GM12878 (cell line): ENCODE measurements at regions not wholly inside any gene's neighbourhood (a gene's known extent, or its start where the extent isn't known, plus 50 kb on each side); places are given as distances from the start of the nearest gene placed in this dataset.
A peak's percentile ranks its signal among the peaks of the same experiment; 100 is the strongest.

Source experiments
- ATAC-seq: fragments of 200-7000 bp; cut with Tn5 transposase; 3 replicates; pipeline ENCODE4 v1.9.1; 2020; ENCODE audit warnings: mild to moderate bottlenecking, moderate library complexity
- BruUV-seq: library from RNA; stranded (reverse); fragments of 400-500 nt; replicated peaks from 2 replicates; lab custom pipeline; 2021; lab: Mats Ljungman, UMichigan
- CTCF ChIA-PET: fragments of 300-600 bp; sonication (Branson Sonifier 250); formaldehyde crosslinking; extraction: SDS; loops from one replicate; lab custom pipeline; 2021; ENCODE audit warnings: inconsistent platforms; lab: Yijun Ruan, JAX
- POLR2A ChIA-PET: fragments of 350-600 bp; formaldehyde crosslinking; extraction: SDS; loops from one replicate; lab custom pipeline; 2021; ENCODE audit warnings: inconsistent platforms; lab: Charles Lee
- RAD21 ChIA-PET: fragments of 300-600 bp; sonication (Branson Sonifier 250); formaldehyde crosslinking; loops from one replicate; lab custom pipeline; 2023; ENCODE audit warnings: antibody characterized with exemption; ENCODE audit not compliant: unreplicated experiment; lab: Charles Lee
- SMC1A ChIA-PET: fragments of 300-600 bp; sonication (Branson Sonifier 250); formaldehyde crosslinking; loops from one replicate; lab custom pipeline; 2023; ENCODE audit not compliant: unreplicated experiment, uncharacterized antibody; lab: Charles Lee
- DNase-seq: peaks from one replicate; pipeline ENCODE4 v3.0.0-alpha.2; 2011; ENCODE audit warnings: low read depth, low spot score
- FAIRE-seq: peaks from 3 replicates; lab custom pipeline; 2011; peaks lifted over from hg19 to GRCh38; lab: Jason Lieb, UNC
- H2AFZ ChIP-seq: 2 replicates; pipeline ENCODE4 v1.6.0; 2011; ENCODE audit warnings: low read depth, low read length, control low read depth; ENCODE audit not compliant: control insufficient read depth
- H3K27ac ChIP-seq: 2 replicates; pipeline ENCODE4 v1.5.1; 2011; ENCODE audit warnings: control low read depth; ENCODE audit not compliant: control insufficient read depth, insufficient read depth
- H3K27me3 ChIP-seq, 2 experiments: replicated peaks in 1 of 2; 2 replicates each; pipeline versions ENCODE4 v1.6.0 to v1.6.1; 2011; ENCODE audit warnings: low read length in 1 of 2; ENCODE audit not compliant: control insufficient read depth in 2 of 2, insufficient read depth in 2 of 2
- H3K36me3 ChIP-seq, 2 experiments: 2 replicates each; pipeline ENCODE4 v1.5.1; 2011; ENCODE audit warnings: low read length in 1 of 2; ENCODE audit not compliant: control insufficient read depth in 2 of 2, insufficient read depth in 2 of 2
- H3K4me1 ChIP-seq: 2 replicates; pipeline ENCODE4 v1.6.1; 2011; ENCODE audit warnings: mild to moderate bottlenecking, low read length, moderate library complexity, mixed read lengths; ENCODE audit not compliant: control insufficient read depth, insufficient read depth
- H3K4me2 ChIP-seq: 2 replicates; pipeline ENCODE4 v1.6.0; 2011; ENCODE audit warnings: control low read depth; ENCODE audit not compliant: control insufficient read depth, insufficient read depth
- H3K4me3 ChIP-seq: fragments of 200-600 bp; sonication (generic); 2 replicates; pipeline ENCODE4 v1.5.1; 2016
- H3K79me2 ChIP-seq: 2 replicates; pipeline ENCODE4 v1.6.0; 2011; ENCODE audit warnings: low read length; ENCODE audit not compliant: control insufficient read depth, insufficient read depth
- H3K9ac ChIP-seq: 2 replicates; pipeline ENCODE4 v1.8.0; 2011; ENCODE audit warnings: low read length, control low read depth, mixed read lengths; ENCODE audit not compliant: control insufficient read depth, insufficient read depth
- H3K9me3 ChIP-seq: replicated peaks from 3 replicates; pipeline ENCODE4 v1.5.1; 2011; ENCODE audit warnings: mild to moderate bottlenecking, low read length; ENCODE audit not compliant: control insufficient read depth, insufficient read depth
- H4K20me1 ChIP-seq: 2 replicates; pipeline ENCODE4 v1.6.0; 2011; ENCODE audit not compliant: control insufficient read depth, insufficient read depth
- BACH1 ChIP-seq: fragments of 450-650 bp; IDR thresholded peaks from 2 replicates; pipeline ENCODE4 v1.6.1; 2017; ENCODE audit warnings: mild to moderate bottlenecking, borderline replicate concordance
- BCL11A ChIP-seq: IDR thresholded peaks from 2 replicates; pipeline ENCODE4 v1.6.1; 2011; ENCODE audit warnings: low read depth, low read length
- BMI1 ChIP-seq: fragments of 450-650 bp; IDR thresholded peaks from 2 replicates; pipeline ENCODE4 v1.6.1; 2016; ENCODE audit warnings: mild to moderate bottlenecking, moderate library complexity, borderline replicate concordance
- CBFB ChIP-seq: IDR thresholded peaks from 2 replicates; pipeline ENCODE4 v1.6.1; 2016; ENCODE audit warnings: antibody characterized with exemption, low read depth
- CHD2 ChIP-seq: IDR thresholded peaks from 2 replicates; pipeline ENCODE4 v1.6.1; 2011; ENCODE audit warnings: low read depth, low read length, improper control_type of control experiment, borderline replicate concordance
- CREB1 ChIP-seq: IDR thresholded peaks from 2 replicates; pipeline ENCODE4 v1.6.1; 2012; ENCODE audit warnings: low read depth, mild to moderate bottlenecking, inconsistent platforms
- MTA2 ChIP-seq: fragments of 450-650 bp; IDR thresholded peaks from 2 replicates; pipeline ENCODE4 v1.6.1; 2016; ENCODE audit warnings: low read depth, mild to moderate bottlenecking, moderate library complexity
- NBN ChIP-seq: fragments of 450-650 bp; IDR thresholded peaks from 2 replicates; pipeline ENCODE4 v1.6.1; 2016
- PAX5 ChIP-seq: IDR thresholded peaks from 2 replicates; pipeline ENCODE4 v1.6.1; 2011; ENCODE audit warnings: low read depth, low read length, borderline replicate concordance
- RAD21 ChIP-seq: IDR thresholded peaks from 2 replicates; pipeline ENCODE4 v1.6.1; 2011; ENCODE audit warnings: mild to moderate bottlenecking, low read depth, low read length, moderate library complexity; ENCODE audit not compliant: insufficient read depth
- RELA ChIP-seq: fragments of 450-650 bp; IDR thresholded peaks from 2 replicates; pipeline ENCODE4 v1.8.0; 2014; ENCODE audit warnings: borderline replicate concordance; ENCODE audit not compliant: partially characterized antibody
- SIN3A ChIP-seq: IDR thresholded peaks from 2 replicates; pipeline ENCODE4 v1.6.1; 2012; ENCODE audit warnings: low read depth, low read length, improper control_type of control experiment
- SMARCA5 ChIP-seq: fragments of 450-650 bp; IDR thresholded peaks from 2 replicates; pipeline ENCODE4 v1.6.1; 2017; ENCODE audit warnings: mild to moderate bottlenecking
- SP1 ChIP-seq: IDR thresholded peaks from one replicate; pipeline ENCODE4 v1.6.1; 2011; ENCODE audit warnings: low read depth, low read length
- SPI1 ChIP-seq: IDR thresholded peaks from 2 replicates; pipeline ENCODE4 v1.6.1; 2011; ENCODE audit warnings: low read depth, mild to moderate bottlenecking, low read length, moderate library complexity, borderline replicate concordance; ENCODE audit not compliant: insufficient read depth
- STAT1 ChIP-seq: fragments of 450-650 bp; conservative IDR thresholded peaks from 2 replicates; pipeline ENCODE4 v1.6.1; 2014; ENCODE audit warnings: antibody characterized with exemption, mild to moderate bottlenecking
- TCF7 ChIP-seq: IDR thresholded peaks from 2 replicates; pipeline ENCODE4 v1.6.1; 2014; ENCODE audit warnings: antibody characterized with exemption, borderline replicate concordance
- WGBS: methylation state at CpG from one replicate; pipeline ENCODE4 v1.1.6; 2016; ENCODE audit warnings: low lambda C conversion rate; ENCODE audit not compliant: insufficient replicate concordance, insufficient coverage; ENCODE audit errors: missing lambda C conversion rate; 5-methylcytosine and 5-hydroxymethylcytosine counted together
- in situ Hi-C: fragments of 300-500 bp; cut with MboI; formaldehyde crosslinking; loops from 9 replicates; pipeline ENCODE4 v1.14.3; 2018; ENCODE audit warnings: mixed read lengths
- intact Hi-C: fragments of 100-400 bp; cut with micrococcal nuclease; formaldehyde crosslinking; loops from one replicate; pipeline ENCODE4 v1.14.2; 2022; ENCODE audit not compliant: unreplicated experiment
- TF ChIP-seq, protein P1 (sequence below): fragments of 150-350 bp; IDR thresholded peaks from 2 replicates; pipeline ENCODE4 v1.6.1; 2016; ENCODE audit warnings: low read depth, low read length
- TF ChIP-seq, protein P2 (sequence below): fragments of 450-650 bp; IDR thresholded peaks from 2 replicates; pipeline ENCODE4 v1.6.1; 2018; ENCODE audit warnings: mild to moderate bottlenecking, low read depth, moderate library complexity; ENCODE audit not compliant: partially characterized antibody

DNA sequence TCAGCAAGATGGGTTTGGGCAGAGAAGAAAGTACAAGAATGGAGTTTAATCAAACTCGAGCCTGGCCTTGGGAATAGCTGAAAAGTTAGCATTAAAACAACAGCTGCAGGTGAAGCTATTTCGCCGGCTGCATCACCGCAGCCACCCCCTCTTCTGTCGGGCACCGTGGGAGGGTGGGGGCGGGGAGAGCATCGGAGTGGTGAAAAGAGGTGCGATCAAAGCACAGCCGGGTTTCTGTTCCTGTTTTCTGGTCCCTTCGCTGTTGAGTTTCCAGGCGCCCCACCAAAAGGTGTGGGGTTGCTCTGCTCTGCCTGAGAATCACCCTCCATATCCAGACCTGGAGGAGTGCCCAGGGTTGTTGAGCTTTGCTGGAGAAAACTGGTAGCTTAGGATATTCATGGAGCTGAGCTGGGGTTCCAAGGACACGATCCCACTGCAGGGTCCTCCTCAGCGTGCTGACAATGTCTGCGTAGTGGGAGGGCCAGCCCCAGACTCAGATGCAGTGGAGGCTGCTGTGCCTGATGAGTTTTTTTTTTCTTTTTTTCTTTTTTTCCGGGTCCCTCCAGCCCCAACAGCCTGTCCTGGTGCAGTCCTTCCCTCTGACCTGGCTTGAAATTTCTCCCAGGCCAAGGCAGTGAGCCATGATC lies 127.5 kb upstream of the C1orf174 start:
- Histone ChIP-seq H3K4me2 (peak overlapping the region; percentile 63; the same call in 1 of the 2 replicates), H2AFZ (no peak overlapping the region), H3K4me3 (no peak overlapping the region), H3K27ac (no peak overlapping the region), H3K4me1 (peaks cover 13% of the 10 kb centered on the region), H3K79me2 (no peaks in the 10 kb centered on the region), H3K9ac (no peak overlapping the region), H3K36me3 (no peaks in the 10 kb centered on the region), H4K20me1 (no peaks in the 10 kb centered on the region), H3K9me3 (no peaks in the 10 kb centered on the region; the same call in 2 of the 3 replicates), H3K27me3 (no peaks in the 10 kb centered on the region)
- peak; percentile 34 for DNase-seq
- intact Hi-C loops (no loop called here), in situ Hi-C loops (no loop called here)
- POLR2A ChIA-PET, result no interaction called here
- ATAC-seq, result peak; percentile 89
- SMC1A ChIA-PET, result interaction anchor here (1.4 to 1.5 kb wide), 2 partner anchors 9 to 42 kb away, joined by 3 to 5 read pairs; no protein-coding TSS in a partner anchor
- RAD21 ChIA-PET, result no interaction called here
- no TSS peak for BruUV-seq
- CTCF ChIA-PET, result interaction anchor here (0.6 to 0.9 kb wide), 2 partner anchors 12 to 812 kb away, joined by 3 read pairs; no protein-coding TSS in a partner anchor
- 0% methylated on average over 16 of the region's 16 CpGs for WGBS
- peak; percentile 79 for FAIRE-seq
- TF ChIP-seq BMI1, result no peak
- TF ChIP-seq SPI1, result peak; percentile 98
- TF ChIP-seq BCL11A, result peak; percentile 59; the same call in 1 of the 2 replicates
- TF ChIP-seq RAD21, result peak; percentile 17; the same call in 1 of the 2 replicates
- TF ChIP-seq SP1, result peak; percentile 52
- TF ChIP-seq, protein P1, sequence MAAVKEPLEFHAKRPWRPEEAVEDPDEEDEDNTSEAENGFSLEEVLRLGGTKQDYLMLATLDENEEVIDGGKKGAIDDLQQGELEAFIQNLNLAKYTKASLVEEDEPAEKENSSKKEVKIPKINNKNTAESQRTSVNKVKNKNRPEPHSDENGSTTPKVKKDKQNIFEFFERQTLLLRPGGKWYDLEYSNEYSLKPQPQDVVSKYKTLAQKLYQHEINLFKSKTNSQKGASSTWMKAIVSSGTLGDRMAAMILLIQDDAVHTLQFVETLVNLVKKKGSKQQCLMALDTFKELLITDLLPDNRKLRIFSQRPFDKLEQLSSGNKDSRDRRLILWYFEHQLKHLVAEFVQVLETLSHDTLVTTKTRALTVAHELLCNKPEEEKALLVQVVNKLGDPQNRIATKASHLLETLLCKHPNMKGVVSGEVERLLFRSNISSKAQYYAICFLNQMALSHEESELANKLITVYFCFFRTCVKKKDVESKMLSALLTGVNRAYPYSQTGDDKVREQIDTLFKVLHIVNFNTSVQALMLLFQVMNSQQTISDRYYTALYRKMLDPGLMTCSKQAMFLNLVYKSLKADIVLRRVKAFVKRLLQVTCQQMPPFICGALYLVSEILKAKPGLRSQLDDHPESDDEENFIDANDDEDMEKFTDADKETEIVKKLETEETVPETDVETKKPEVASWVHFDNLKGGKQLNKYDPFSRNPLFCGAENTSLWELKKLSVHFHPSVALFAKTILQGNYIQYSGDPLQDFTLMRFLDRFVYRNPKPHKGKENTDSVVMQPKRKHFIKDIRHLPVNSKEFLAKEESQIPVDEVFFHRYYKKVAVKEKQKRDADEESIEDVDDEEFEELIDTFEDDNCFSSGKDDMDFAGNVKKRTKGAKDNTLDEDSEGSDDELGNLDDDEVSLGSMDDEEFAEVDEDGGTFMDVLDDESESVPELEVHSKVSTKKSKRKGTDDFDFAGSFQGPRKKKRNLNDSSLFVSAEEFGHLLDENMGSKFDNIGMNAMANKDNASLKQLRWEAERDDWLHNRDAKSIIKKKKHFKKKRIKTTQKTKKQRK, result no peak
- no peak for TF ChIP-seq SIN3A
- 0 out of 2 replicates have a peak, but pooled peaks have one; percentile 37 for TF ChIP-seq SMARCA5
- peak; percentile 76; the same call in 1 of the 2 replicates for TF ChIP-seq CBFB
- TF ChIP-seq, protein P2, sequence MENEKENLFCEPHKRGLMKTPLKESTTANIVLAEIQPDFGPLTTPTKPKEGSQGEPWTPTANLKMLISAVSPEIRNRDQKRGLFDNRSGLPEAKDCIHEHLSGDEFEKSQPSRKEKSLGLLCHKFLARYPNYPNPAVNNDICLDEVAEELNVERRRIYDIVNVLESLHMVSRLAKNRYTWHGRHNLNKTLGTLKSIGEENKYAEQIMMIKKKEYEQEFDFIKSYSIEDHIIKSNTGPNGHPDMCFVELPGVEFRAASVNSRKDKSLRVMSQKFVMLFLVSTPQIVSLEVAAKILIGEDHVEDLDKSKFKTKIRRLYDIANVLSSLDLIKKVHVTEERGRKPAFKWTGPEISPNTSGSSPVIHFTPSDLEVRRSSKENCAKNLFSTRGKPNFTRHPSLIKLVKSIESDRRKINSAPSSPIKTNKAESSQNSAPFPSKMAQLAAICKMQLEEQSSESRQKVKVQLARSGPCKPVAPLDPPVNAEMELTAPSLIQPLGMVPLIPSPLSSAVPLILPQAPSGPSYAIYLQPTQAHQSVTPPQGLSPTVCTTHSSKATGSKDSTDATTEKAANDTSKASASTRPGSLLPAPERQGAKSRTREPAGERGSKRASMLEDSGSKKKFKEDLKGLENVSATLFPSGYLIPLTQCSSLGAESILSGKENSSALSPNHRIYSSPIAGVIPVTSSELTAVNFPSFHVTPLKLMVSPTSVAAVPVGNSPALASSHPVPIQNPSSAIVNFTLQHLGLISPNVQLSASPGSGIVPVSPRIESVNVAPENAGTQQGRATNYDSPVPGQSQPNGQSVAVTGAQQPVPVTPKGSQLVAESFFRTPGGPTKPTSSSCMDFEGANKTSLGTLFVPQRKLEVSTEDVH, result no peak
- TF ChIP-seq STAT1, result no peak
- peak; percentile 36; the same call in 1 of the 2 replicates for TF ChIP-seq MTA2
- TF ChIP-seq BACH1, result 0 out of 2 replicates have a peak, but pooled peaks have one; percentile 36
- TF ChIP-seq PAX5, result peak; percentile 84; the same call in 1 of the 2 replicates
- peak; percentile 90 for TF ChIP-seq CHD2
- TF ChIP-seq RELA, result no peak
- 0 out of 2 replicates have a peak, but pooled peaks have one; percentile 22 for TF ChIP-seq CREB1
- peak; percentile 96 for TF ChIP-seq TCF7
- 0 out of 2 replicates have a peak, but pooled peaks have one; percentile 27 for TF ChIP-seq NBN
